Right ventricle myocardium superior (tissue), 1 donor: ENCODE measurements at regions not wholly inside any gene's neighbourhood (a gene's known extent, or its start where the extent isn't known, plus 50 kb on each side); places are given as distances from the start of the nearest gene placed in this dataset.
"Not testable (repeated sequence)": the region's sequence is repeated elsewhere in the genome, so short reads cannot be mapped to it uniquely, and the experiment has no call there.

Experiments used
- ATAC-seq: fragments of 200-7000 bp; cut with Tn5 transposase; one replicate; pipeline ENCODE4 v1.9.1; 2020; ENCODE audit warnings: mild to moderate bottlenecking; ENCODE audit not compliant: poor library complexity
- DNase-seq: peaks from one replicate; pipeline ENCODE4 v3.0.0-alpha.2; 2020
- intact Hi-C: fragments of 100-400 bp; cut with DNase I; formaldehyde crosslinking; loops from one replicate; pipeline ENCODE4 v1.11.2; 2022
- donor health status: DM: no; HTN: yes; CAD: no; lungs with severe emphysema.

- intact Hi-C loops, ATAC-seq, DNase-seq: not testable (repeated sequence)
These were observed 61.0 kb downstream of the SPDYE17 start for GRCh38 chr7:76971201-76971600.

- intact Hi-C loops, ATAC-seq, DNase-seq: not testable (repeated sequence)
These were observed 62.3 kb downstream of the SPDYE17 start for GRCh38 chr7:76969892-76970291.

DNA sequence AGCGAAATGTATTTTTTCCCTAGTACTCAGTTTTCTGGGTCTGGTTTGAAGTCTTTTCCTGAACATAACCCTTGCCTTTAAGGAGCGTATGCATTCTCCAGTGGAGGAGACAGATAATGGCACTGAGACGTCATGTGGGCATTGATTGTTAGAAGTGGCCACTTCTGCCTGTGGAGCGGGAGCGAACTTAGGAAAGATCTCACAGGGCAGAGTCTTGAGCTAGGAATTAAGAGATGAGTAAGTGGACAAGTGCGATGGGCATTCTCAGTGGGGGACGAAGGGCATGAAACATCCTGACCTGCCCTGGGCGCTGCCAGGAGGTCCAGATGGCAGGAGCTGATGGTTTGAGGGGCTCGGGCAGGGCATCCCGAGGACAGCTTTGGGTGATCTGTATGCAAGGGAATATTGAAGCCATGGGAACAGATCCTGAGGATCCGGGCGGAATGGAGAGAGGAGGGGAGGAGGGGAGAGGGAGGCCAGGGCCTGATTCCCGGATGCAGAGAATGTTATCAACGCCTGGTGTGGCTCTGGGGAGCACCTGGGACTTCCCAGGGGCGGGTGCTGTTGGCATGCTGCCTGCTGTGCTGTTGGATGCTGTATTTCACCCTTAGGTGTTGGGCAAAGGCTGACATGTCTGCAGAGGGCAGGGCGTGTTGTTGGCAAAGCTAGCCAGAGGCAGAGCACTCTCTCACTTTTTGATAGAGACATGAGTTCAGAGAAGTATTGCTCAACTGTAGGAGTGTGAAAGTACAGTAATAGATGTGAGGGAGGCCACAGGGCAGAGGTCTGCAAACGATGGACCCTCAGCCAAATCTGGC lies 66.2 kb downstream of the SPDYE17 start:
- intact Hi-C loops = not testable (repeated sequence)
- ATAC-seq (peak; percentile 91), DNase-seq (peak; percentile 55)

DNA sequence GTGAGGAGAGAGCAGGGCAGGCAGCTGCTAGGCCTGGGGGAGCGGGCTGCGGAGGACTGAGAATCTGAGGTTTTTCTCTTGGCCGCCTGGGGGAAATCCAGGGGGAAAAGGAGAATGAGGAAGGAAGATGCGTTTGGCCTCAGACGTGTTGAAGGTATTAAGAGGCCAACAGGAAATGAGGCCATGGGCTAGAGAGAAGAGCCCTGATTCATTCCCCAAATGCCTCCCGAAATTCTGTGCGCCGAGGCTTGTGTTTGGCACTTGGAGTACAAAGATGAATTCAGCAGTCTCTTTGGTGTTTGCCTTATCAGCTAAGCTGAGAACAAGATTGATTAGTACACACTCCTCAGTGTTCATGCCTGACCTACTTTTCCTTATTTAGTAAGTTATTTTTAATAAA lies 68.1 kb downstream of the SPDYE17 start:
- intact Hi-C loops, DNase-seq: not testable (repeated sequence)
- peak; percentile 48 for ATAC-seq

DNA sequence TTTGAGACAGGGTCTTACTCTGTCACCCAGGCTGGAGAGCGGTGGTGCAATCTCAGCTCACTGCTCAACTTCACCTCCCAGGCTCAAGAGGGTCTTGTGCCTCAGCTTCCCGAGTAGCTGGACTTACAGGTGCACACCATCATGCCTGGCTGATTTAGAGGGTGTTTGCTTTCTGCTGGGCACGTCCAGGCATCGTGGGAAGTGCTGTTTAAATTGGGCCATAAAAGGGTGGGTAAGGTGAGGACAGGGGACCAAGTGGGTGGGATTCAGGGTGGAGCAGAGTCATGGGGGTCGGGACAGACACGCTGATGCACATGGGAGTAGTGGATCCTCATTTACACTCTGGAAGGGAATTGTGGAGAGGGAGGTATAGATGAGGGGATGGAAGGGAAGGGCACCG lies 69.1 kb downstream of the SPDYE17 start:
- ATAC-seq, DNase-seq, intact Hi-C loops: not testable (repeated sequence)

DNA sequence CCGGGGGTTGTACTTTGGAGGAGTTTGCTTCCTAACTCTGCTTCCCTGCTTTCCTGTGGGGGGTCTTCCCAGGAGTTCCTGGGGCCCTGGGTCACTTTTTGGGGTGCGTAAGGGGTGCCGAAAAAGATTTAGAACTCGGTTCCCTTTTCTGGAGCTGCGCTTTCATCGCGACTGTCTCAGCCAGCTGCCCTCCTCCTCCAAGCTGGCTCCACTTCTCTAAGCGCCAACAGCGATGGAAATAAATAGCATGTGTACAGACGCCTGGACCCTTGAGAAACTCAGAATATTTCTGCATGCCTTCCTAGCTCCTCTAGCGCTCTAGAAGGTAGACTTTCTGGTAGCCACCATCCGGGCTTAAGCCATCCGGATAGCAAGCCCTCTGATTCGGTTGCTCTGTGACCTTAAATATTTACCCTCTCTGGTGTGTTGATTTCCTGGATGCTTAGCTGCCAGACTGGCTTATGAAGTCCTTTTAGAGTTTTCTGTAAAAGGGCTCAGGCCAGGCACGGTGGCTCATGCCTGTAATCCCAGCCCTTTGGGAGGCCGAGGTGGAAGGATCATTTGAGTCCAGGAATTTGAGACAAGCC lies 71.7 kb downstream of the SPDYE17 start:
- ATAC-seq = peak; percentile 56
- DNase-seq, intact Hi-C loops: not testable (repeated sequence)

DNA sequence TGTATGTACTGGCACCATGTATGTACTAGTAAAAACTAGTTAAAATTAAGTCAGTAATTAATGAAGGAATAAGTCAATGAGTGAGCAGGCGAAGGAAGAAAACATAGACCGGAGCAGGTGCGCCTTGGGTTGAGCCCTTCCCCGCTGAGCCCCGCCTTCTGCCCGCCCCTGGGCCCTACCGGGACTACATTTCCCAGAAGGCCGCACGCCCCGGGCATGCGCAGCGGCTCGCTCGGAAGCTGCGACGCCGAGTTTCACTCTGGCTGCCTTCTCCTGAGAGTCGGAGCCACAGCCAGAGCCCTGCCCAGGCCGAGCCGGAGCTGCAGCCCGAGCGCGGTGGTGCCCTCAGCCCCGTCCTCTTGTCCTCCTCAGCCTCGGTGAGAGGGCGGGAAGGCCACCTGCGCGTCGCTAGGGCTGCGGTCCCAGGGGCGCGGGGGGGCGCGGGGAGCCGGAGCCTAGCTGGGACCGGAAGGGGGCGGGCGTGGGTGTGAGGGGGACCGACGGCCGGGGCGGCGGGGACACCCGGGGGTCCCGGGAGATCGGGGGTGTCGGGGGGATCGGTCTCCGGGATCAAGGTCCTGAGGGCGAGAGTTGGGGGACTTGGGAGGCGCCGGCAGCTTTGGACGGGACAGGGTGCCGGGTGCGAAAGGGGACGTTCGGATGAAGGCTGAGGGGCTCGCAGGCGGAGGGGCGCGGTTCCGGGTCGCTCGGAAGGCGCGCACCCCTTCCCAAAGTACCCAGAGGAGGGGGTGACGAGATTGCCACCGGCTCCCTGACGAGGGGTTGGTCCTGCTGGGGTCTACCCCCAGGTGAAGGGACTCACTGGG lies 72.4 kb downstream of the SPDYE17 start:
- DNase-seq (peak; percentile 18), ATAC-seq (peak; percentile 98)
- intact Hi-C loops = not testable (repeated sequence)

- DNase-seq, intact Hi-C loops, ATAC-seq: not testable (repeated sequence)
These were observed 75.6 kb downstream of the SPDYE17 start for GRCh38 chr7:76956531-76956930.

- ATAC-seq = peak; percentile 36
- DNase-seq, intact Hi-C loops: not testable (repeated sequence)
These were observed 77.0 kb downstream of the SPDYE17 start for GRCh38 chr7:76955124-76955523.

- DNase-seq, ATAC-seq, intact Hi-C loops: not testable (repeated sequence)
These were observed 87.6 kb downstream of the SPDYE17 start for GRCh38 chr7:76944603-76945002.

GRCh38 chr7:76941809-76942765 lies 90.1 kb downstream of the SPDYE17 start:
- ATAC-seq, intact Hi-C loops, DNase-seq: not testable (repeated sequence)

DNA sequence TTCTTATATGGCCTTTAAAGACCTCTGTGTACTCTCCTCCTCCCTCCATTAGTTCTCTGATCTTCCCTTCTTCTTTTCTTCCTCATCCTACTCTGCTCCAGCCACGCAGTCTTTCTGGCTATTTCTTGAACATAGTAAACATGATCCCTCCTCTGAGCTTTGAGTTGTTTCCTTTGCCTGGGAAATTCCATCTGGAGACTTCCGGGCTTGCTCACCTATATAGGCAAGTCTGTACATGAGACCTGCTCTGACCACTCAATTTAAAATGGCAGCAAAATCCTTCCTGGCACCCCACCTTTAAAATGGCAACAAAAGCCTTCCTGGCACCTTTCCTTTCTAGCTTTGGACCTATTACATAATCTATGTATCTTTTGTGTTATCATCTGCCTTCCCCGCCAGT lies 94.4 kb downstream of the SPDYE17 start:
- DNase-seq, intact Hi-C loops, ATAC-seq: not testable (repeated sequence)

DNA sequence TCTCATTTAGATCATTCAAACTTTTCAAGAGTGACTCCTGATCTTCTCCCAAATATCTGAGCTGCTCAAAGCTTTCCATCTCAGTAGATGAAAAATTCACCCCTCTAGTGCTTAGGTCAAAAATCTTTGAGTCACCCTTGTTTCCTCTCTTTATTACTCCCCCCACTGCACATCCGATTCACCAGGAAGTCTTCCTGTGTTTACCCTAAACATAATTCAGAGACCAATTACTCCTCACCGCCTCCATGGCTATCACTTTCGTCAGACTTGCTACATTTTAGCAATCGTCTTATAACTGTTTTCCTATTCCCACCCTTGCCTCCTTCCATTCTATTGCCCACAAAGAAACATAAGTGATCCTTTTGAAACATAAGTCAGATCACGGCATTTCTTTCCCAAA lies 94.8 kb downstream of the SPDYE17 start:
- intact Hi-C loops, ATAC-seq, DNase-seq: not testable (repeated sequence)

- ATAC-seq, intact Hi-C loops, DNase-seq: not testable (repeated sequence)
These were observed 95.8 kb downstream of the SPDYE17 start for GRCh38 chr7:76936346-76936745.

GRCh38 chr7:76934711-76935110 lies 97.5 kb downstream of the SPDYE17 start:
- intact Hi-C loops, DNase-seq, ATAC-seq: not testable (repeated sequence)

GRCh38 chr7:76932957-76933356 lies 99.2 kb downstream of the SPDYE17 start:
- intact Hi-C loops, DNase-seq, ATAC-seq: not testable (repeated sequence)

- DNase-seq, ATAC-seq, intact Hi-C loops: not testable (repeated sequence)
These were observed 100.7 kb downstream of the SPDYE17 start for GRCh38 chr7:76931441-76931840.

DNA sequence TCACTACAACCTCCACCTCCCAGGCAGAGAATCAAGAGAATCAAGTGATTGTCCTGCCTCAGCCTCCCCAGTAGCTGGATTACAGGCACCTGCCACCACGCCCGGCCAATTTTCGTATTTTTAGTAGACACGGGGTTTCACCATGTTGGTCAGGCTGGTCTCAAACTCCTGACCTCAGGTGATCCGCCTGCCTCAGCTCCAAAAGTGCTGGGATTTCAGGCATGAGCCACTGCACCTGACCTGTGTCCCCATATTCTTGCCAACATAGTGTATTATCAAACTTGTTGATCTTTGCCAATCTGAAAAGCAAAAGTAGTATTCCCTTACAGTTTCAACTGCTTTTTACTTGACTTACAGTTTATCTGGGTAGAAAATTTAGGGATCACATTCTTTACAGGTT lies 101.7 kb downstream of the SPDYE17 start:
- DNase-seq, intact Hi-C loops, ATAC-seq: not testable (repeated sequence)
